Suppressor macrophage (primary cell): ENCODE measurements at regions not wholly inside any gene's neighbourhood (a gene's known extent, or its start where the extent isn't known, plus 50 kb on each side); places are given as distances from the start of the nearest gene placed in this dataset.

Source experiments
- DNase-seq, 4 experiments: peaks; one replicate each; pipeline ENCODE4 v3.0.0-alpha.2; 2020 to 2022

DNA sequence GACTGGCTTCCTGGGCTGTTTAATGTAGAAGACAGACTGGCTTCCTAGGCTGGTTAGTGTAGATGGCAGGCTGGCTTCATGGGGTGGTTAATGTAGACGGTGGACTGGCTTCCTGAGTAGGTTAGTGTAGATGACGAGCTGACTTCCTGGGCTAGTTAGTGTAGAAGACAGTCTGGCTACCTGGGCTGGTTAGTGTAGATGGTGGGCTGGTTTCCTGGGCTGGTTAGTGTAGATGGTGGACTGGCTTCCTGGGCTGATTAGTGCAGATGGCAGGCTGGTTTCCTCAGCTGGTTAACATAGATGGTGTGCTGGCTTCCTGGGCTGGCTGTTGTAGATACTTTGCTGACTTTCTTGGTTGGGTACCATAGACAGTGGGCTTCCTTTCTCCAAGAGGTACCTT is 122.9 kb upstream of the PPP2R2D start:
- DNase-seq, result no peak

- no peak for DNase-seq
Observed at GRCh38 chr10:131778385-131778784, 122.4 kb upstream of the PPP2R2D start.

DNA sequence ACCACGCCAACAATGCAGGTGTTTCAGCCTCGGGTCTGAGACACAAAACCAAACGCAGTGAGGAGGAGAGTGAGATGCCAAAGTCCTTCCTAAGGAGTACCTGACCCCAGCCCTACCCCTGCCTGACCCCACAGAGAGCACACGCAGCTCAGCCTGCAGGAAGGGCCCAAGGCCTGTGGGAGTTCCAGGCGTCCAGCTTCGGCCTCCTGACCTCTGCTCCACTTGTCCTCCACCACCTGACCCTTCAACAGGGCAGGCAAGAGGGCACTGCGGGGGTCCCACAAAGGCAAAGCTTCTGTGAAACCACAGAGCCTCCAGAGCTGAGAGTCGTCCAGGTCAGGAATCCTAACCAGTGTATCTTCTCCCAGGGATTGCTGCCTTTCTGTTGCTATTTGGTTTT is 122.0 kb upstream of the PPP2R2D start:
- DNase-seq, result no peak

GRCh38 chr10:131779661-131780394 is 121.0 kb upstream of the PPP2R2D start:
- DNase-seq, result no peak

- DNase-seq, result no peak
Observed at GRCh38 chr10:131781076-131781475, 119.7 kb upstream of the PPP2R2D start.

GRCh38 chr10:131781791-131782190 is 119.0 kb upstream of the PPP2R2D start:
- no peak for DNase-seq

GRCh38 chr10:131784363-131785120 is 116.3 kb upstream of the PPP2R2D start:
- peak in 3 of 4 experiments; percentile 7 to 33 (median 9) for DNase-seq

DNA sequence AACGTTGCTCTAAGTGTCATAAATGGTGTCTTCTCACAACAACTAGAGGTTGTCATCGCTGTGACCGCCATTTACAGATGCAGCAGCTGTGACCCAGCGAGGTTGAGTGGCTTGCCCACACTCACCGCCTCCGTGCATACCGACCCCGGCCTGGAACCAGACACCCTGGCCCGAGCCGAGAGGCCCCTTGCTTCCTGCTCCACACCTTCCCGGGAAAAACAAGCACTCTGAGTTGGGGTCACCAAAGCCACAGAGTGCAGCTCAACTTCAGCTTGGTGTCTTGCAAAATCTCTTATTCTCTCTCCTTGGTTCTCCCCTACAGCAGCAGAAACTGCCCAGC is 115.7 kb upstream of the PPP2R2D start:
- no peak for DNase-seq

DNA sequence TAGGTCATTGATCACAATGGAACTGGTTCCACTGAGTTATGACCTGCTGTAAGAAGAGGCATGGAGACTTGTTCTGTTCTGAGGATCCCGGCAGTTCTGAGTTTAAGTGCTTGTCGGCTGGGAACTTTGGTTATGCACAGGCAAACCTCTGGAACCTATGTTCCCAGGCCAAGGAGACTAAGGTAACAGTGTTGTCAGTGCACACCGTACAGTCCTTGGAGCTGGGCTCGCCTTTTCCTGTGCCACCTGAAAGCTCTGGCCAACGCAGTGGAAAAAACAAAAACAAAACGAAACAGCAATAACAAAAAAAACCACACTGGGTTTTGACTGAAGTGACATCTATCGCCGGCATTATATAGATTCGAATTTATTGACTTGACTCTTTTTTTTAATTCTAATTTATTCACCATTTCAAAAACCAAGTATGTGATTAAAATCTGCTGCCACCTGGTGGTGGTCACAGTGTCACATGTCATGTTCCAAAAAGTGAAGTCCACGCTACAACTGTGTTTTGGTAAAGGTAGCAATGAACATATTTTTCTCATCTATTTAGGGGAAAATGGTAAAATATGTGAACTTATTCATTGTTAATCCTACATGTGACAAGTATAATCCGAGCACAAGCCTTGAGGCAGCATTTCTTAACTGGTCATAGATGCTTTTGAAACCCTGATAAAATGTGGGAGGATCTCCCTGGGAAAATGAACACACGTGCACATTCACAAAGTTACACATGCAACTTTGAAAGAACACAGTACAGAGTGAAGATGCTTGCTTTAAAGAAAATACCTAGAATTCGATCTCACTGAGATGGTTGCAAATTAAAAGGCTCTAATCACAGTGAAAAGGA is 113.8 kb upstream of the PPP2R2D start:
- DNase-seq, result peak; percentile 47 to 67 (median 62)

GRCh38 chr10:131787961-131788360 is 112.8 kb upstream of the PPP2R2D start:
- DNase-seq, result no peak

DNA sequence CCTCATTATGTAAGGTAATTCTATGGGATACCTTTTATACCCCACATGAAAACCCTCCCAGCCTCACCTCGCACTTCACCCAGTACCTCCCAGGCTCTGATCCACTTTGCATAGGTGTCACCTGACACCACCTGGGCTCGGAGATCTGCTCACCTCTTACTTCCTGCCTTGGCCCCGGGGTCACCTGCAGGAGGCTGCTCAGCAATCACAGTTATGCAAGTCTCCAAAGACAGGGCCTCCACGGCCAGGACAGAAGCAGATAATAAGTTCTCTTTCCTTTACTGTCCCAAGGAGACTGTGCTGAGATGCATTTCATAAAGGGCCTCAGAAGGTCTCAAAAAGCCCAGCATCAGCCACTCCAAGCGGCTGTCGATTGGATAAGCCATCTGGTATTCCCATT is 112.4 kb upstream of the PPP2R2D start:
- no peak for DNase-seq

DNA sequence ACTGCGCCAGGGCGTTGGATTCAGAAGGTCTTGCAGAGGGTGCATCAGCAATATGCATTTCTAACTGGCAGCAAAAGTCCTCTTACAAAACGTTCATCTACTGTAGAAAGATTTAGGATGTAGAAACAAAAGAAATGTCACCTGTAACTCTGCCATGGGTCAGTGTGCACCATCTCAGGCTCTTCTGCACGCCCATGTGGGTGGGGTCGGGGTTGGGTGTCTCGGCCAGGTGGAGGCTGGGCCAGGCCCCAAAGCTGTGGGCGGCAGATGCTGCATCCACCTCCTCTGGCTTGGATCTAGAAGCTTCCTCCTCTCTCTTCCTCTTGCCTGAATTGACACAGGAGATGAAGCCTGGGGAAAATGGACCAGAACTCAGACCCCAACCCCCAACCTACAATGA is 111.3 kb upstream of the PPP2R2D start:
- DNase-seq, result no peak

DNA sequence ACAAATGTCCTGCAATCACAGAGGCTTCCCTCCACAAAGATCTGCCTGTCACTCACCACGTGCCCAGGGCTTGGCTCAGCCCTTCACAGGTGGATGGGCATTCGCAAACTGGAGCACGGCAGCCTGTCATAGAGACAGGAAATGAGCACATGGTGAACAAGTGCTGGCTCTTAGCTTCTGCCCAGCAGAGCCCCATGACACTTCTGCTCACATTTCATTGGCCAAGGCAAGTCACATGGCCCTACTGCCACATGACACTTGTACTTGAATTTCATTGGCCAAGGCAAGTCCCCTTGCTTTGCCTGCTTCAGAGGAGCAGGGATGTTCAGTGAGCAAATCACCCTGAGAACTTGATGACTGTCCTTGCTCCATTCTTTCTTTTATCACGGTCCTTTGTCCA is 110.8 kb upstream of the PPP2R2D start:
- peak in 1 of 4 experiments; percentile 2 for DNase-seq

DNA sequence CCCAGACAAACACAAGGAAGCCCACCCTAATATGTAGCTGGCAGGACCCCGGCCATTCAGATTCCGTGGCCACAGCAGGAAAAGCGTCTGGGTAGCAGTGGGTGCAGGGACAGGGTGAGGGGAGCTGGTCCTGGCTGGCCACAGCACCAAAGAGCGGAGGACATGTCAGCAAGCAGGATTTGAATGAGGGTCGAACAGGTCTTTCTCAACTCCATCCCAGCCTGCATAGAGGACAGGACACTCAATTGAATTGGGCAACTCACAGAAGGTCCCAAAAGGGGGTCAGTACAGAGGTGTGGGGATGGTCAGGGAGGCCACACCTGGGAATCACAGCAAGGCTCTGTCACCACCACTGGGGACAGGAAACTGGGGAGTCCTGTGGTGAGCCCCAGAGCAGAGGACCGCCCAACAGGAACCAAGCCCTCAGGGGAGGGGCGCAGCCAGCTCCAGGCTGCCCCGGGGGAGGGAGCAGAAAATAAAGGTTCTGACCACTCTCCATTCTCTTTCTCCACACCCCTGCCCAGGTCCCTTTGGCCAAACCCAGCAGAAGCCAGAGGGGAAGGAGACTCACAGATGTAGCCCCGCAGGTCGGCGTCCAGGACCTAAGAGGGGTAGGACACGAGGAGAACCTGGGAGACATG is 108.7 kb upstream of the PPP2R2D start:
- no peak for DNase-seq

GRCh38 chr10:131792809-131793208 is 108.0 kb upstream of the PPP2R2D start:
- DNase-seq, result no peak

GRCh38 chr10:131795761-131796160 is 105.0 kb upstream of the PPP2R2D start:
- DNase-seq, result no peak

DNA sequence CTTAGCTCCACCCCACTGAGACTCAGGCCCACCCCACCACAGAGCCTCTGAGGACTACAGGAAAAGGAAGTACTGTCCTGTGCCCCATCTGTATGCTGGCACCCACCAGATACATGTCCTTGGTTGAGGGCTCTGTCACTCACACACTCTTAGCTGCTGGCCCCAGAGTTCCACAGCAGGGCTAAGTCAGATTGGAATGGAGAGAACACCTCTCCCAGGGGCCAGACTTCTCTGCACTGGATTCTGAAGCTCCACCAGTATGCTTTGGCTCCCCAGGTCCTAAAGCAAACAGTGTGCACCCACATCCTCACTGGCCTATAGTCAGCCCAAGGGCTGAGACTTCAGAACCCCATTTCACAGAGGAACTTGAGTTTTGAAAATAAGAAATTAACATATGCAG is 103.2 kb upstream of the PPP2R2D start:
- DNase-seq, result no peak

- DNase-seq, result no peak
Observed at GRCh38 chr10:131799429-131799828, 101.4 kb upstream of the PPP2R2D start.

- no peak for DNase-seq
Observed at GRCh38 chr10:131802156-131802915, 98.5 kb upstream of the PPP2R2D start.

DNA sequence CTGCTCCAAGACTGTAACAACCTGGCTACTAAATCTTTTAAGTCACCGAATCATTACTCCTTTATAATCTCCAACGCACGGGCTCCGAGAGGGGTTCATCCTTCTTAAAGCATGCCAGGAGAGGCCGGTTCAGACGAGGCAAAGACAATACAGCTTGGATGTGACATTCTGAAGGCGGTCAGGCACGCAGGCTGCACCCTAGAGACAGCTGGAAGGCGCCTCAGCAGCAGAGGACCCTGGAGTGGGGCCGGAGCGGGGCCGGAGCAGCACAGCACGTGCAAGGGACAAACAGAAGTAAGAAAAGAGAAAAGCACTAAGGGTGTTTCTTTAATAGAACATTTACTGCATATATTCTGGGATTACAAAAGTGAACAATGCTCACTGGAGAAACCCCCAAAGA is 97.8 kb upstream of the PPP2R2D start:
- no peak for DNase-seq

GRCh38 chr10:131803860-131804425 is 96.9 kb upstream of the PPP2R2D start:
- no peak for DNase-seq
